IMR-90 (cell line): ENCODE measurements at regions not wholly inside any gene's neighbourhood (a gene's known extent, or its start where the extent isn't known, plus 50 kb on each side); places are given as distances from the start of the nearest gene placed in this dataset.

Experiments used
- ATAC-seq: fragments of 200-7000 bp; cut with Tn5 transposase; 2 replicates; pipeline ENCODE4 v1.9.1; 2020; ENCODE audit warnings: low read depth, mild to moderate bottlenecking, moderate library complexity
- BruUV-seq: library from RNA; stranded (reverse); fragments of 400-500 nt; replicated peaks from 2 replicates; lab custom pipeline; 2021; lab: Mats Ljungman, UMichigan
- CTCF ChIA-PET: fragments of 300-600 bp; formaldehyde crosslinking; extraction: SDS; loops from one replicate; lab custom pipeline; 2021; ENCODE audit warnings: antibody characterized with exemption; lab: Yijun Ruan, JAX
- POLR2A ChIA-PET: fragments of 300-600 bp; sonication (Branson Sonifier 250); formaldehyde crosslinking; loops from one replicate; lab custom pipeline; 2022; ENCODE audit warnings: antibody characterized with exemption; ENCODE audit not compliant: unreplicated experiment; lab: Charles Lee
- DNase-seq: peaks from one replicate; pipeline ENCODE4 v3.0.0; 2013
- H2AFZ ChIP-seq: replicated peaks from 2 replicates; pipeline ENCODE3; 2013; ENCODE audit warnings: low read length, mild to moderate bottlenecking; ENCODE audit not compliant: poor library complexity
- H2AK5ac ChIP-seq: 2 replicates; pipeline ENCODE4 v1.6.1; 2013; ENCODE audit warnings: low read depth, low read length, inconsistent platforms
- H2AK9ac ChIP-seq: replicated peaks from 2 replicates; pipeline ENCODE3; 2013; ENCODE audit warnings: mild to moderate bottlenecking, low read depth, low read length, moderate library complexity; ENCODE audit not compliant: poor library complexity
- H2BK120ac ChIP-seq: 2 replicates; pipeline ENCODE4 v1.6.1; 2013; ENCODE audit warnings: low read depth, low read length, inconsistent platforms
- H2BK15ac ChIP-seq: 3 replicates; pipeline ENCODE4 v1.6.1; 2013; ENCODE audit warnings: low read depth, low read length, inconsistent platforms
- H2BK20ac ChIP-seq: 2 replicates; pipeline ENCODE4 v1.6.1; 2013; ENCODE audit warnings: low read depth, mild to moderate bottlenecking, inconsistent platforms, low read length, moderate library complexity
- H2BK5ac ChIP-seq: 2 replicates; pipeline ENCODE4 v1.6.1; 2013; ENCODE audit warnings: mild to moderate bottlenecking, low read depth, low read length, inconsistent platforms; ENCODE audit not compliant: poor library complexity, severe bottlenecking
- H3K14ac ChIP-seq: replicated peaks from 2 replicates; pipeline ENCODE4 v1.6.1; 2013; ENCODE audit warnings: low read depth, low read length, inconsistent platforms
- H3K18ac ChIP-seq: 2 replicates; pipeline ENCODE4 v1.6.1; 2013; ENCODE audit warnings: low read depth, low read length, control low read depth
- H3K23ac ChIP-seq: 2 replicates; pipeline ENCODE4 v1.6.1; 2013; ENCODE audit warnings: low read depth, low read length, inconsistent platforms
- H3K27ac ChIP-seq: 2 replicates; pipeline ENCODE4 v1.5.1; 2013; ENCODE audit warnings: mild to moderate bottlenecking, control low read depth, low read length; ENCODE audit not compliant: insufficient read depth
- H3K27me3 ChIP-seq: 2 replicates; pipeline ENCODE4 v1.6.1; 2013; ENCODE audit warnings: low read length; ENCODE audit not compliant: control insufficient read depth, insufficient read depth
- H3K36me3 ChIP-seq: 2 replicates; pipeline ENCODE4 v1.6.1; 2013; ENCODE audit warnings: low read length, mixed read lengths; ENCODE audit not compliant: control insufficient read depth, insufficient read depth
- H3K4ac ChIP-seq: 2 replicates; pipeline ENCODE4 v1.6.1; 2013; ENCODE audit warnings: low read depth, low read length, inconsistent platforms
- H3K4me1 ChIP-seq: 2 replicates; pipeline ENCODE4 v1.6.1; 2013; ENCODE audit warnings: low read length, mixed read lengths; ENCODE audit not compliant: control insufficient read depth, insufficient read depth
- H3K4me2 ChIP-seq: 2 replicates; pipeline ENCODE4 v1.6.1; 2013; ENCODE audit warnings: low read depth, mild to moderate bottlenecking, control low read depth, low read length, moderate library complexity
- H3K4me3 ChIP-seq: 2 replicates; pipeline ENCODE4 v1.5.1; 2013; ENCODE audit warnings: low read depth, mild to moderate bottlenecking, control low read depth, low read length, moderate library complexity; ENCODE audit not compliant: insufficient read depth
- H3K56ac ChIP-seq: 2 replicates; pipeline ENCODE4 v1.6.1; 2013; ENCODE audit warnings: low read length, inconsistent platforms; ENCODE audit not compliant: insufficient read depth; ENCODE audit errors: extremely low read depth
- H3K79me1 ChIP-seq, 2 experiments: 2 replicates each; pipeline ENCODE4 v1.6.1; 2013; ENCODE audit warnings: low read length in 2 of 2, inconsistent platforms in 1 of 2, low read depth in 1 of 2
- H3K9ac ChIP-seq: 2 replicates; pipeline ENCODE4 v1.6.1; 2013; ENCODE audit warnings: low read depth, low read length, control low read depth
- H3K9me1 ChIP-seq: 2 replicates; pipeline ENCODE4 v1.6.1; 2013; ENCODE audit warnings: low read length, inconsistent platforms; ENCODE audit not compliant: insufficient read depth
- H3K9me3 ChIP-seq: 2 replicates; pipeline ENCODE4 v1.6.1; 2013; ENCODE audit warnings: low read length; ENCODE audit not compliant: control insufficient read depth, insufficient read depth
- H4K20me1 ChIP-seq: 2 replicates; pipeline ENCODE4 v1.6.1; 2013; ENCODE audit warnings: low read length, inconsistent platforms; ENCODE audit not compliant: insufficient read depth
- H4K5ac ChIP-seq: 2 replicates; pipeline ENCODE4 v1.6.1; 2013; ENCODE audit warnings: mild to moderate bottlenecking, low read depth, low read length, control low read depth
- H4K8ac ChIP-seq, 2 experiments: 2 replicates each; pipeline ENCODE4 v1.6.1; 2013; ENCODE audit warnings: low read depth in 2 of 2, low read length in 2 of 2, control low read depth in 1 of 2, inconsistent platforms in 1 of 2
- H4K91ac ChIP-seq: 2 replicates; pipeline ENCODE4 v1.6.1; 2013; ENCODE audit warnings: low read depth, low read length, inconsistent platforms; ENCODE audit not compliant: insufficient read depth
- BHLHE40 ChIP-seq: fragments of 150-350 bp; IDR thresholded peaks from 2 replicates; pipeline ENCODE4 v1.6.1; 2016; ENCODE audit warnings: mild to moderate bottlenecking, low read depth, low read length
- CEBPB ChIP-seq: IDR thresholded peaks from 2 replicates; pipeline ENCODE4 v1.6.1; 2012; ENCODE audit warnings: low read depth, low read length, improper control_type of control experiment
- FOS ChIP-seq: fragments of 150-350 bp; IDR thresholded peaks from 2 replicates; pipeline ENCODE4 v1.6.1; 2016; ENCODE audit warnings: low read depth, low read length
- MAFK ChIP-seq: IDR thresholded peaks from 2 replicates; pipeline ENCODE4 v1.6.1; 2012; ENCODE audit warnings: low read depth, low read length, improper control_type of control experiment
- MAZ ChIP-seq: IDR thresholded peaks from 2 replicates; pipeline ENCODE4 v1.6.1; 2012; ENCODE audit warnings: low read depth, mild to moderate bottlenecking, low read length, improper control_type of control experiment, moderate library complexity, borderline replicate concordance
- MXI1 ChIP-seq: IDR thresholded peaks from 2 replicates; pipeline ENCODE4 v1.6.1; 2012; ENCODE audit warnings: low read depth, mild to moderate bottlenecking, low read length, moderate library complexity, borderline replicate concordance
- NFE2L2 ChIP-seq: fragments of 150-350 bp; IDR thresholded peaks from 2 replicates; pipeline ENCODE4 v1.6.1; 2016; ENCODE audit warnings: low read depth, mild to moderate bottlenecking, low read length
- POLR2A ChIP-seq: IDR thresholded peaks from 2 replicates; pipeline ENCODE4 v1.6.1; 2012; ENCODE audit warnings: mild to moderate bottlenecking, low read depth, low read length
- RAD21 ChIP-seq: IDR thresholded peaks from 2 replicates; pipeline ENCODE4 v1.6.1; 2012; ENCODE audit warnings: low read length, improper control_type of control experiment
- RCOR1 ChIP-seq: IDR thresholded peaks from 2 replicates; pipeline ENCODE4 v1.6.1; 2012; ENCODE audit warnings: mild to moderate bottlenecking, low read length, improper control_type of control experiment; ENCODE audit not compliant: insufficient replicate concordance
- RFX5 ChIP-seq: IDR thresholded peaks from 2 replicates; pipeline ENCODE4 v1.8.0; 2012; ENCODE audit warnings: low read depth, mild to moderate bottlenecking, low read length, moderate library complexity
- SMC3 ChIP-seq: fragments of 150-350 bp; IDR thresholded peaks from 2 replicates; pipeline ENCODE4 v1.6.1; 2016; ENCODE audit warnings: low read depth, mild to moderate bottlenecking, antibody characterized with exemption, low read length, moderate library complexity
- USF2 ChIP-seq: fragments of 150-350 bp; IDR thresholded peaks from 2 replicates; pipeline ENCODE4 v1.6.1; 2017; ENCODE audit warnings: mild to moderate bottlenecking, antibody characterized with exemption, low read length, low read depth
- WGBS, 2 experiments: methylation state at CpG; one replicate each; pipeline versions ENCODE4 v1.1.5 to v1.1.7; 2013; ENCODE audit warnings: missing lambda C conversion rate in 2 of 2; ENCODE audit not compliant: insufficient read length in 1 of 2; ENCODE audit errors: extremely low coverage in 2 of 2; 5-methylcytosine and 5-hydroxymethylcytosine counted together
- dilution Hi-C: fragments of 300-500 bp; cut with HindIII; formaldehyde crosslinking; loops from one replicate; pipeline ENCODE4 v1.14.3; 2018; ENCODE audit warnings: low sequenced_read_pairs; ENCODE audit not compliant: unreplicated experiment
- in situ Hi-C: fragments of 300-500 bp; cut with MboI; formaldehyde crosslinking; loops from 3 replicates; pipeline ENCODE4 v1.14.3; 2019; ENCODE audit warnings: low sequenced_read_pairs, inconsistent platforms, mixed read lengths
- intact Hi-C: fragments of 100-400 bp; cut with micrococcal nuclease; formaldehyde crosslinking; loops from 2 replicates; pipeline ENCODE4 v1.10.0; 2022
- TF ChIP-seq, protein P1 (sequence below): conservative IDR thresholded peaks from 2 replicates; pipeline ENCODE4 v1.5.1; 2012; ENCODE audit warnings: mild to moderate bottlenecking, low read depth, low read length, improper control_type of control experiment
- TF ChIP-seq, protein P2 (sequence below): fragments of 150-350 bp; IDR thresholded peaks from 2 replicates; pipeline ENCODE4 v1.6.1; 2016; ENCODE audit warnings: low read depth, mild to moderate bottlenecking, low read length, moderate library complexity, borderline replicate concordance

- H3K9ac ChIP-seq, result no peak overlapping the region
- H2BK20ac ChIP-seq, result no peak overlapping the region
- no peak for TF ChIP-seq FOS
- no peak for TF ChIP-seq RFX5
- TF ChIP-seq NFE2L2, result no peak
- no peak for TF ChIP-seq POLR2A
- TF ChIP-seq MAFK, result no peak
- no peak for TF ChIP-seq SMC3
- TF ChIP-seq RCOR1, result no peak
- TF ChIP-seq, protein P1, sequence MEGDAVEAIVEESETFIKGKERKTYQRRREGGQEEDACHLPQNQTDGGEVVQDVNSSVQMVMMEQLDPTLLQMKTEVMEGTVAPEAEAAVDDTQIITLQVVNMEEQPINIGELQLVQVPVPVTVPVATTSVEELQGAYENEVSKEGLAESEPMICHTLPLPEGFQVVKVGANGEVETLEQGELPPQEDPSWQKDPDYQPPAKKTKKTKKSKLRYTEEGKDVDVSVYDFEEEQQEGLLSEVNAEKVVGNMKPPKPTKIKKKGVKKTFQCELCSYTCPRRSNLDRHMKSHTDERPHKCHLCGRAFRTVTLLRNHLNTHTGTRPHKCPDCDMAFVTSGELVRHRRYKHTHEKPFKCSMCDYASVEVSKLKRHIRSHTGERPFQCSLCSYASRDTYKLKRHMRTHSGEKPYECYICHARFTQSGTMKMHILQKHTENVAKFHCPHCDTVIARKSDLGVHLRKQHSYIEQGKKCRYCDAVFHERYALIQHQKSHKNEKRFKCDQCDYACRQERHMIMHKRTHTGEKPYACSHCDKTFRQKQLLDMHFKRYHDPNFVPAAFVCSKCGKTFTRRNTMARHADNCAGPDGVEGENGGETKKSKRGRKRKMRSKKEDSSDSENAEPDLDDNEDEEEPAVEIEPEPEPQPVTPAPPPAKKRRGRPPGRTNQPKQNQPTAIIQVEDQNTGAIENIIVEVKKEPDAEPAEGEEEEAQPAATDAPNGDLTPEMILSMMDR, result no peak
- TF ChIP-seq, protein P2, sequence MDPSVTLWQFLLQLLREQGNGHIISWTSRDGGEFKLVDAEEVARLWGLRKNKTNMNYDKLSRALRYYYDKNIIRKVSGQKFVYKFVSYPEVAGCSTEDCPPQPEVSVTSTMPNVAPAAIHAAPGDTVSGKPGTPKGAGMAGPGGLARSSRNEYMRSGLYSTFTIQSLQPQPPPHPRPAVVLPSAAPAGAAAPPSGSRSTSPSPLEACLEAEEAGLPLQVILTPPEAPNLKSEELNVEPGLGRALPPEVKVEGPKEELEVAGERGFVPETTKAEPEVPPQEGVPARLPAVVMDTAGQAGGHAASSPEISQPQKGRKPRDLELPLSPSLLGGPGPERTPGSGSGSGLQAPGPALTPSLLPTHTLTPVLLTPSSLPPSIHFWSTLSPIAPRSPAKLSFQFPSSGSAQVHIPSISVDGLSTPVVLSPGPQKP, result no peak
- TF ChIP-seq RAD21, result no peak
- TF ChIP-seq MAZ, result no peak
- no peak for TF ChIP-seq USF2
- TF ChIP-seq CEBPB, result no peak
- TF ChIP-seq MXI1, result no peak
- TF ChIP-seq BHLHE40, result no peak
- H3K4me2 ChIP-seq, result no peak overlapping the region
- no peaks in the 10 kb centered on the region for H3K4me1 ChIP-seq
- CTCF ChIA-PET, result no interaction called here
- H3K9me3 ChIP-seq, result no peaks in the 10 kb centered on the region
- H3K27me3 ChIP-seq, result peaks cover 55% of the 10 kb centered on the region
- 70% methylated on average over 3 of the region's 9 CpGs; no CpG with 5 or more reads in 1 of the 2 experiments for WGBS, 2 experiments
- no peaks in the 10 kb centered on the region for H3K9me1 ChIP-seq
- H3K56ac ChIP-seq, result no peak overlapping the region
- no peaks in the 10 kb centered on the region for H4K20me1 ChIP-seq
- H3K14ac ChIP-seq, result no peak overlapping the region
- no peak overlapping the region for H3K4me3 ChIP-seq
- H3K23ac ChIP-seq, result no peak overlapping the region
- no peak overlapping the region for H2BK15ac ChIP-seq
- H2BK5ac ChIP-seq, result no peak overlapping the region
- POLR2A ChIA-PET, result no interaction called here
- H3K4ac ChIP-seq, result no peak overlapping the region
- no peak overlapping the region for H2BK120ac ChIP-seq
- H3K36me3 ChIP-seq, result no peaks in the 10 kb centered on the region
- no peak overlapping the region for H2AK5ac ChIP-seq
- no peak overlapping the region for H3K27ac ChIP-seq
- no peak overlapping the region for H3K18ac ChIP-seq
- H3K79me1 ChIP-seq, result no peaks in the 10 kb centered on the region
- no peak overlapping the region for H2AK9ac ChIP-seq
- no peak overlapping the region for H2AFZ ChIP-seq
- no peak for ATAC-seq
- no peak overlapping the region for H4K8ac ChIP-seq
- no peak overlapping the region for H4K91ac ChIP-seq
- dilution Hi-C loops, result no loop called here
- no TSS peak for BruUV-seq
- in situ Hi-C loops, result no loop called here
- no peak overlapping the region for H4K5ac ChIP-seq
- DNase-seq, result no peak
- intact Hi-C loops, result no loop called here
These were observed 144.0 kb downstream of the CDC5L start for GRCh38 chr6:44531442-44532015.
